Peyer's patch (tissue), 4 donors: ENCODE measurements at regions not wholly inside any gene's neighbourhood (a gene's known extent, or its start where the extent isn't known, plus 50 kb on each side); places are given as distances from the start of the nearest gene placed in this dataset.

ENCODE experiments used
- POLR2A ChIP-seq, 2 donors: fragments of 450-650 bp; IDR thresholded peaks; one replicate each; pipeline ENCODE4 v1.5.1; 2017; ENCODE audit warnings: antibody characterized with exemption in 2 of 2, mild to moderate bottlenecking in 2 of 2, moderate library complexity in 2 of 2
- TF ChIP-seq, protein P1 (sequence below), 6 experiments: fragments of 450-650 bp in 4 of 6; fragments of 200-600 bp in 2 of 6; sonication (generic) in 1 of 6; IDR thresholded peaks; one replicate each; pipeline ENCODE4 v1.5.1; 2017 to 2019; ENCODE audit warnings: antibody characterized with exemption in 6 of 6, mild to moderate bottlenecking in 3 of 6, moderate library complexity in 1 of 6

DNA sequence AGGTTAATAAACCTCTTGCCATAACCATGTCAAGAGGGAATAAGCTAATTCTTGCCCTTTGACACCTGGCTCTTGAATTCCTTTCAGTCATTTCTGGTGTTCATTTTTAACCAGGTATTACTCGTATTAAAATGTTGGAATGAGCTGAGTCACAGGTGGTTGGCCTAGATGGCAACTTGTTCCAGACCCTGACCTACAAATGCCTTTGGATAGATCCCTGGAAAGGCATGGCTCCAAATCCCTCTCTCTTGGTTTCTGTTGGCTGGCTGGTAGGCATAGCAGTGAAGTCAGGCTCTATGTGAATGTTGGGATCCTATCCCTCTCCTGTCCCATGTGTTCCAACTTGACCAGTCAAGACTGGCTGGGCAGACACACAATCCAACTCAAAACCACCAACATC lies 277.1 kb upstream of the PROK2 start:
- TF ChIP-seq, protein P1, sequence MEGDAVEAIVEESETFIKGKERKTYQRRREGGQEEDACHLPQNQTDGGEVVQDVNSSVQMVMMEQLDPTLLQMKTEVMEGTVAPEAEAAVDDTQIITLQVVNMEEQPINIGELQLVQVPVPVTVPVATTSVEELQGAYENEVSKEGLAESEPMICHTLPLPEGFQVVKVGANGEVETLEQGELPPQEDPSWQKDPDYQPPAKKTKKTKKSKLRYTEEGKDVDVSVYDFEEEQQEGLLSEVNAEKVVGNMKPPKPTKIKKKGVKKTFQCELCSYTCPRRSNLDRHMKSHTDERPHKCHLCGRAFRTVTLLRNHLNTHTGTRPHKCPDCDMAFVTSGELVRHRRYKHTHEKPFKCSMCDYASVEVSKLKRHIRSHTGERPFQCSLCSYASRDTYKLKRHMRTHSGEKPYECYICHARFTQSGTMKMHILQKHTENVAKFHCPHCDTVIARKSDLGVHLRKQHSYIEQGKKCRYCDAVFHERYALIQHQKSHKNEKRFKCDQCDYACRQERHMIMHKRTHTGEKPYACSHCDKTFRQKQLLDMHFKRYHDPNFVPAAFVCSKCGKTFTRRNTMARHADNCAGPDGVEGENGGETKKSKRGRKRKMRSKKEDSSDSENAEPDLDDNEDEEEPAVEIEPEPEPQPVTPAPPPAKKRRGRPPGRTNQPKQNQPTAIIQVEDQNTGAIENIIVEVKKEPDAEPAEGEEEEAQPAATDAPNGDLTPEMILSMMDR (IDR thresholded peaks at IDR 0.05): no peak
- no peak for TF ChIP-seq POLR2A (IDR thresholded peaks at IDR 0.05)
